ENCODE measurements at regions not wholly inside any gene's neighbourhood (a gene's known extent, or its start where the extent isn't known, plus 50 kb on each side); places are given as distances from the start of the nearest gene placed in this dataset.

DNA sequence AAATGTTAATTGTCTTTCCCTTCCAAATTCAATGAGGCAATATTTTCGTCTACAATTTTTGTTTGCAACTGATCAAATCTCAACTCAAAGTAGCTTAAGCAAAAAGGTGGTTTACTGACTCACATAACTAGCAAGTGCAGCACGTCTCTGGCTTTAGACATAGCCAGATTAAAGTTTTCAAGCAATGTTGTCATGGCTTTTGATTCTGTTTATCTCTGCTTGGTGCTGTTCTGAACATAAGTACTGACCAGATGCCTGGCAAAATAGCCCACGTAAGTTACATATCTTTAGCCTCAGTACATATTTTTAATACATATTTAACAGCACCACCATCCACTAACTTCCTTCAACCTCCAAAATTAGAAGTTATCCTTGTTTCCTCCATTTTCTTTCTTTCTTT, 877.9 kb downstream of the KCNMA1 start:
- ChIA-PET POLR2A (no interaction called here), CTCF (ENCODE audit: low intra/inter-chr PET ratio) (no interaction called here)
- no peaks in the 10 kb centered on the region for H3K4me1 ChIP-seq (replicated peaks in 1 of 2; ENCODE audit: control insufficient read depth in 2 of 2, insufficient read depth in 2 of 2, low read length in 2 of 2)
- DNase-seq (ENCODE audit: extremely low read depth in 1 of 4, low spot score in 3 of 4) (no peak), ATAC-seq (no peak), FAIRE-seq (no peak)
- no peaks in the 10 kb centered on the region for H4K20me1 ChIP-seq (replicated peaks; ENCODE audit: control insufficient read depth, insufficient read depth, low read length)
- H3K79me2 ChIP-seq (ENCODE audit: control insufficient read depth, insufficient read depth, low read length) = no peaks in the 10 kb centered on the region
- H3K4me2 ChIP-seq (ENCODE audit: insufficient read depth, low read length) = no peak overlapping the region
- no peak overlapping the region for H3K4me3 ChIP-seq
- H3K27ac ChIP-seq (ENCODE audit: extremely low read depth, low read depth, low read length) = no peak overlapping the region
- BruUV-seq (replicated peaks) = no TSS peak
- H3K9me3 ChIP-seq (replicated peaks; ENCODE audit: control insufficient read depth, insufficient read depth, low read depth, low read length) = no peaks in the 10 kb centered on the region
- in situ Hi-C loops (cut with MboI) (no loop called here), intact Hi-C loops (cut with micrococcal nuclease) (no loop called here)
- H3K9me1 ChIP-seq (ENCODE audit: control insufficient read depth, insufficient read depth, low read length) = no peaks in the 10 kb centered on the region
- no peak overlapping the region for H3K9ac ChIP-seq (ENCODE audit: insufficient read depth in 1 of 2, low read depth in 2 of 2, low read length in 2 of 2)
- WGBS (ENCODE audit: insufficient coverage, low coverage, missing lambda C conversion rate) = 0% methylated on average over 3 of the region's 3 CpGs
- H2AFZ ChIP-seq (ENCODE audit: low read depth, low read length) = no peak overlapping the region
- no peaks in the 10 kb centered on the region for H3K36me3 ChIP-seq (ENCODE audit: control insufficient read depth, insufficient read depth, low read length)
- H3K27me3 ChIP-seq (ENCODE audit: control insufficient read depth in 2 of 2, insufficient read depth in 2 of 2, low read length in 2 of 2) = no peaks in the 10 kb centered on the region
- TF ChIP-seq, protein P1, sequence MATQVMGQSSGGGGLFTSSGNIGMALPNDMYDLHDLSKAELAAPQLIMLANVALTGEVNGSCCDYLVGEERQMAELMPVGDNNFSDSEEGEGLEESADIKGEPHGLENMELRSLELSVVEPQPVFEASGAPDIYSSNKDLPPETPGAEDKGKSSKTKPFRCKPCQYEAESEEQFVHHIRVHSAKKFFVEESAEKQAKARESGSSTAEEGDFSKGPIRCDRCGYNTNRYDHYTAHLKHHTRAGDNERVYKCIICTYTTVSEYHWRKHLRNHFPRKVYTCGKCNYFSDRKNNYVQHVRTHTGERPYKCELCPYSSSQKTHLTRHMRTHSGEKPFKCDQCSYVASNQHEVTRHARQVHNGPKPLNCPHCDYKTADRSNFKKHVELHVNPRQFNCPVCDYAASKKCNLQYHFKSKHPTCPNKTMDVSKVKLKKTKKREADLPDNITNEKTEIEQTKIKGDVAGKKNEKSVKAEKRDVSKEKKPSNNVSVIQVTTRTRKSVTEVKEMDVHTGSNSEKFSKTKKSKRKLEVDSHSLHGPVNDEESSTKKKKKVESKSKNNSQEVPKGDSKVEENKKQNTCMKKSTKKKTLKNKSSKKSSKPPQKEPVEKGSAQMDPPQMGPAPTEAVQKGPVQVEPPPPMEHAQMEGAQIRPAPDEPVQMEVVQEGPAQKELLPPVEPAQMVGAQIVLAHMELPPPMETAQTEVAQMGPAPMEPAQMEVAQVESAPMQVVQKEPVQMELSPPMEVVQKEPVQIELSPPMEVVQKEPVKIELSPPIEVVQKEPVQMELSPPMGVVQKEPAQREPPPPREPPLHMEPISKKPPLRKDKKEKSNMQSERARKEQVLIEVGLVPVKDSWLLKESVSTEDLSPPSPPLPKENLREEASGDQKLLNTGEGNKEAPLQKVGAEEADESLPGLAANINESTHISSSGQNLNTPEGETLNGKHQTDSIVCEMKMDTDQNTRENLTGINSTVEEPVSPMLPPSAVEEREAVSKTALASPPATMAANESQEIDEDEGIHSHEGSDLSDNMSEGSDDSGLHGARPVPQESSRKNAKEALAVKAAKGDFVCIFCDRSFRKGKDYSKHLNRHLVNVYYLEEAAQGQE (IDR thresholded peaks at IDR 0.05; ENCODE audit: borderline replicate concordance) = no peak
- TF ChIP-seq, protein P1 (CRISPR knock-in tag; IDR thresholded peaks at IDR 0.05; ENCODE audit: low read depth) = no peak
- no peak for TF ChIP-seq NFXL1 (CRISPR knock-in tag; IDR thresholded peaks at IDR 0.05)
- no peak for TF ChIP-seq ZNF507 (tag; conservative IDR thresholded peaks at IDR 0.05)
- TF ChIP-seq PHB (CRISPR knock-in tag; IDR thresholded peaks at IDR 0.05) = no peak
- no peak for TF ChIP-seq ZSCAN32 (CRISPR knock-in tag; IDR thresholded peaks at IDR 0.05)
- TF ChIP-seq MCM2 (IDR thresholded peaks at IDR 0.05; ENCODE audit: low read depth) = no peak
- no peak for TF ChIP-seq ZNF445 (CRISPR knock-in tag; IDR thresholded peaks at IDR 0.05; ENCODE audit: low read depth)
- TF ChIP-seq, protein P2, sequence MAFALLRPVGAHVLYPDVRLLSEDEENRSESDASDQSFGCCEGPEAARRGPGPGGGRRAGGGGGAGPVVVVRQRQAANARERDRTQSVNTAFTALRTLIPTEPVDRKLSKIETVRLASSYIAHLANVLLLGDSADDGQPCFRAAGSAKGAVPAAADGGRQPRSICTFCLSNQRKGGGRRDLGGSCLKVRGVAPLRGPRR (CRISPR knock-in tag; IDR thresholded peaks at IDR 0.05) = no peak

Data from K562 (cell line).